Fibroblast of lung (primary cell): ENCODE measurements at regions not wholly inside any gene's neighbourhood (a gene's known extent, or its start where the extent isn't known, plus 50 kb on each side); places are given as distances from the start of the nearest gene placed in this dataset.
A peak's percentile ranks its signal among the peaks of the same experiment; 100 is the strongest.

ENCODE experiments used
- DNase-seq, 2 donors: peaks; one replicate each; pipeline versions ENCODE4 v3.0.0 to v3.0.0-alpha.2; 2010; ENCODE audit warnings: low read depth in 2 of 2
- H2AFZ ChIP-seq: 2 replicates; pipeline ENCODE4 v1.5.1; 2012; ENCODE audit warnings: low read length, control low read depth, inconsistent platforms
- H3K27ac ChIP-seq: 2 replicates; pipeline ENCODE4 v1.5.1; 2011; ENCODE audit warnings: low read length, control low read depth; ENCODE audit not compliant: insufficient read depth
- H3K27me3 ChIP-seq: 2 replicates; pipeline ENCODE4 v1.5.1; 2011; ENCODE audit warnings: mild to moderate bottlenecking, low read length; ENCODE audit not compliant: control insufficient read depth, insufficient read depth
- H3K36me3 ChIP-seq: 2 replicates; pipeline ENCODE4 v1.5.1; 2011; ENCODE audit warnings: low read length; ENCODE audit not compliant: control insufficient read depth, insufficient read depth
- H3K4me1 ChIP-seq: 2 replicates; pipeline ENCODE4 v1.5.1; 2011; ENCODE audit warnings: low read length; ENCODE audit not compliant: control insufficient read depth, insufficient read depth; ENCODE audit errors: extremely low read depth
- H3K4me2 ChIP-seq: 2 replicates; pipeline ENCODE4 v1.5.1; 2011; ENCODE audit warnings: low read length, control low read depth; ENCODE audit not compliant: insufficient read depth; ENCODE audit errors: extremely low read depth
- H3K4me3 ChIP-seq, 4 experiments: fragments of 200-600 bp in 1 of 4; sonication (generic) in 1 of 4; replicated peaks in 1 of 4; 2 replicates each; pipeline ENCODE4 v1.5.1; 2011 to 2016; ENCODE audit warnings: low read length in 4 of 4, low read depth in 3 of 4, mild to moderate bottlenecking in 3 of 4, control low read depth in 2 of 4, inconsistent platforms in 1 of 4, mixed read lengths in 1 of 4; ENCODE audit not compliant: insufficient read depth in 1 of 4; ENCODE audit errors: control extremely low read depth in 1 of 4
- H3K79me2 ChIP-seq: 2 replicates; pipeline ENCODE4 v1.5.1; 2012; ENCODE audit warnings: mild to moderate bottlenecking, low read length, inconsistent platforms; ENCODE audit not compliant: control insufficient read depth, insufficient read depth
- H3K9ac ChIP-seq: 2 replicates; pipeline ENCODE4 v1.5.1; 2011; ENCODE audit warnings: mild to moderate bottlenecking, low read length, control low read depth; ENCODE audit not compliant: insufficient read depth
- H3K9me3 ChIP-seq: 2 replicates; pipeline ENCODE4 v1.5.1; 2012; ENCODE audit warnings: low read depth, low read length; ENCODE audit not compliant: control insufficient read depth, insufficient read depth
- H4K20me1 ChIP-seq: 2 replicates; pipeline ENCODE4 v1.5.1; 2011; ENCODE audit warnings: low read length; ENCODE audit not compliant: control insufficient read depth, insufficient read depth; ENCODE audit errors: extremely low read depth
- CTCF ChIP-seq, 2 donors: IDR thresholded peaks in 1 of 2; conservative IDR thresholded peaks in 1 of 2; 1 replicate in 1 of 2; 2 replicates in 1 of 2; pipeline ENCODE4 v1.5.1; 2011 to 2012; ENCODE audit warnings: low read length in 2 of 2, control low read depth in 1 of 2, inconsistent platforms in 1 of 2, low read depth in 1 of 2, mild to moderate bottlenecking in 1 of 2
- EZH2 ChIP-seq: IDR thresholded peaks from 2 replicates; pipeline ENCODE4 v1.5.1; 2012; ENCODE audit warnings: low read length, control low read depth, mild to moderate bottlenecking; ENCODE audit errors: missing control alignments

GRCh38 chr4:108426493-108426892, 193.9 kb upstream of the RPL34 start:
- peaks cover 3% of the 10 kb centered on the region for H3K4me1 ChIP-seq
- H3K36me3 ChIP-seq, result no peaks in the 10 kb centered on the region
- no peaks in the 10 kb centered on the region for H3K9me3 ChIP-seq
- DNase-seq, result peak; percentile 36 to 84
- H3K4me2 ChIP-seq, result peak overlapping the region; percentile 7
- no peak overlapping the region for H3K4me3 ChIP-seq
- no peak overlapping the region for H3K27ac ChIP-seq
- no peaks in the 10 kb centered on the region for H3K27me3 ChIP-seq
- H4K20me1 ChIP-seq, result no peaks in the 10 kb centered on the region
- TF ChIP-seq EZH2, result no peak
- no peak for TF ChIP-seq CTCF (conservative IDR thresholded peaks at IDR 0.05 in 1 of 2, IDR thresholded peaks at IDR 0.05 in 1 of 2; ENCODE audit: low read depth in 1 of 2, low read length in 2 of 2)
- H3K79me2 ChIP-seq, result no peaks in the 10 kb centered on the region
- no peak overlapping the region for H3K9ac ChIP-seq
- no peak overlapping the region for H2AFZ ChIP-seq

- no peaks in the 10 kb centered on the region for H3K36me3 ChIP-seq
- TF ChIP-seq EZH2 (no peak), CTCF (conservative IDR thresholded peaks at IDR 0.05 in 1 of 2, IDR thresholded peaks at IDR 0.05 in 1 of 2; ENCODE audit: low read depth in 1 of 2, low read length in 2 of 2) (no peak)
- DNase-seq, result peak; percentile 81 to 94
- H3K27ac ChIP-seq, result no peak overlapping the region
- peaks cover 3% of the 10 kb centered on the region for H3K4me1 ChIP-seq
- H4K20me1 ChIP-seq, result no peaks in the 10 kb centered on the region
- no peaks in the 10 kb centered on the region for H3K9me3 ChIP-seq
- no peak overlapping the region for H3K9ac ChIP-seq
- peak overlapping the region in 1 of 4 experiments; percentile 30 for H3K4me3 ChIP-seq
- H3K79me2 ChIP-seq, result no peaks in the 10 kb centered on the region
- H3K27me3 ChIP-seq, result no peaks in the 10 kb centered on the region
- H3K4me2 ChIP-seq, result no peak overlapping the region
- no peak overlapping the region for H2AFZ ChIP-seq
These were observed 194.4 kb upstream of the RPL34 start for GRCh38 chr4:108425988-108426387.

- Histone ChIP-seq H3K27ac (no peak overlapping the region), H3K4me2 (no peak overlapping the region), H3K36me3 (no peaks in the 10 kb centered on the region), H2AFZ (no peak overlapping the region), H3K4me3 (no peak overlapping the region), H3K9me3 (no peaks in the 10 kb centered on the region), H3K9ac (no peak overlapping the region), H3K27me3 (no peaks in the 10 kb centered on the region), H3K4me1 (no peaks in the 10 kb centered on the region), H4K20me1 (no peaks in the 10 kb centered on the region), H3K79me2 (no peaks in the 10 kb centered on the region)
- DNase-seq, result peak in 1 of 2 donors; percentile 62
- TF ChIP-seq EZH2 (no peak), CTCF (conservative IDR thresholded peaks at IDR 0.05 in 1 of 2, IDR thresholded peaks at IDR 0.05 in 1 of 2; ENCODE audit: low read depth in 1 of 2, low read length in 2 of 2) (no peak)
These were observed 202.5 kb upstream of the RPL34 start for GRCh38 chr4:108417923-108418322.
